ENCODE measurements at regions not wholly inside any gene's neighbourhood (a gene's known extent, or its start where the extent isn't known, plus 50 kb on each side); places are given as distances from the start of the nearest gene placed in this dataset.

GRCh38 chr22:48666620-48667019, 1161.1 kb downstream of the BRD1 start:
- no peaks in the 10 kb centered on the region for H3K79me2 ChIP-seq (ENCODE audit: insufficient read depth, low read length)
- peaks cover 0 to 11% of the 10 kb centered on the region in 2 experiments; a peak in 2 of 4 replicates for H3K9me3 ChIP-seq (ENCODE audit: control insufficient read depth in 1 of 2, insufficient read depth in 1 of 2, low read depth in 1 of 2, low read length in 2 of 2)
- no peaks in the 10 kb centered on the region for H3K36me3 ChIP-seq (ENCODE audit: control insufficient read depth in 1 of 2, insufficient read depth in 2 of 2, low read length in 2 of 2)
- H4K20me1 ChIP-seq (ENCODE audit: insufficient read depth) = no peaks in the 10 kb centered on the region
- H3K9ac ChIP-seq (ENCODE audit: low read length) = no peak overlapping the region
- H3K9me2 ChIP-seq (ENCODE audit: insufficient read depth) = no peaks in the 10 kb centered on the region
- no peak overlapping the region for H3K4me2 ChIP-seq (ENCODE audit: low read length)
- H3K27ac ChIP-seq (ENCODE audit: low read depth, low read length) = no peak overlapping the region
- DNase-seq (ENCODE audit: low read depth, low spot score) (no peak), ATAC-seq (no peak)
- intact Hi-C loops (cut with micrococcal nuclease) = no loop called here
- ChIA-PET POLR2A (no interaction called here), CTCF (no interaction called here), RAD21 (ENCODE audit: low non-redundant PET in 1 of 2, low total read pairs in 2 of 2, uncharacterized antibody in 2 of 2, unreplicated experiment in 2 of 2) (no interaction called here)
- TF ChIP-seq CBX3 (IDR thresholded peaks at IDR 0.05; ENCODE audit: low read depth) (no peak), YY1 (IDR thresholded peaks at IDR 0.05; ENCODE audit: extremely low read depth, insufficient replicate concordance, low read depth, low read length) (no peak), EZH2 (IDR thresholded peaks at IDR 0.05) (no peak), ZFX (IDR thresholded peaks at IDR 0.05) (no peak), TCF7L2 (IDR thresholded peaks at IDR 0.05; ENCODE audit: borderline replicate concordance, extremely low read depth, insufficient read depth, insufficient read length) (no peak), ZBTB33 (IDR thresholded peaks at IDR 0.05; ENCODE audit: extremely low read depth, insufficient replicate concordance, low read length) (no peak), POLR2A (IDR thresholded peaks at IDR 0.05; ENCODE audit: borderline replicate concordance, extremely low read depth, insufficient read depth, insufficient read length) (no peak)
- H3K4me1 ChIP-seq (ENCODE audit: control insufficient read depth in 1 of 2, insufficient read depth in 2 of 2, low read length in 2 of 2) = no peaks in the 10 kb centered on the region
- no peak overlapping the region for H3K4me3 ChIP-seq (replicated peaks in 1 of 2; ENCODE audit: low read depth in 1 of 2, low read length in 2 of 2)
- no peaks in the 10 kb centered on the region for H3K27me3 ChIP-seq (ENCODE audit: insufficient read depth, low read length)
- no TSS peak for BruUV-seq (replicated peaks)
- H2AFZ ChIP-seq (ENCODE audit: low read depth, low read length, poor library complexity, severe bottlenecking) = no peak overlapping the region
